HG03575 (cell line): ENCODE measurements at regions not wholly inside any gene's neighbourhood (a gene's known extent, or its start where the extent isn't known, plus 50 kb on each side); places are given as distances from the start of the nearest gene placed in this dataset.

Experiments
- ATAC-seq: cut with Tn5 transposase; IDR thresholded peaks from one replicate; pipeline ENCODE4 v1.9.1; 2021; ENCODE audit not compliant: unreplicated experiment, insufficient number of reproducible peaks, low FRiP score; ENCODE audit errors: extremely low read depth

DNA sequence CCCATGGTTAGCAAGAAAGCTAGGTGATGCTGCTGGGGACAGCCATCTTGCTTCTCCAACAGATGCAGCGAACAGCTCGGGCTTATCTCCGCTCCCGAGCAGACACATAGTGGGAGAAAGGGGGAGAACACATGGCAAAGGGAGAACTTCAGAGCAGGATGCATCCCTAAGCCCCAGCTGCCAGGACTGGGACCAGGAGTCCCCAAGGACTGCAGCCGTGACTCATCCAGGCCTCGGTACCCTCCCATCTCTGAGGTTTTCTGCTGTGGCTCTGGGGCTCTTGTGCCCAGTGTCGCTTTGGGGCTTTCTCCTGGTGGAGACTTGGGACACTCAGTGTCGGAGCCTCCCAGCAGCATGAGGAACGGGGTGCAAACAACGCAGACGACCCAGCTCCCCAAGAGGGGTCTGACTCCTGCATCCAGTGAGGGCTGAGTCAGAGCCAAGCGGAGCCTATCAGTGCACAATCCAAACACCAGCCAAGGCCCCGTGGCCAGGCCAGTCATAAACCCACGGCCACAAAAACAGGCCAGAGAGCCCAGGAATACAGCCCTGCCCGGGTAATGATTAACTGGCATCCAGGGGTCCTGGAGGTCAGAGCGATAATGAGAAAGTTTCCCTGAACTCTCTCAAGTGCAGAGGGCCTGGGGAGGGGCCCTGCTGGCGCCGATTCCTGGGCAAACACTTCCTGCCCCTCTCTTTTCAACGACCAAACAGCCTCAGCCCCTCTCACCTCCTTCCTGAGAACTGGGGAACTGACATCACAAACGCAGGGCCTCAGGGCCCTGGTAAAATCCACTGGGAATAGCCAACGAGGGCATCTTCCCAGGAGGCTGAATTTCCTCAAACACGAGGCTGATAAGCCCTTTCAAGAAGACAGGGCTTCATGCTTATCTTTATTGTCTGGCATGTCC lies 202.9 kb downstream of the USP12 start:
- no peak for ATAC-seq

DNA sequence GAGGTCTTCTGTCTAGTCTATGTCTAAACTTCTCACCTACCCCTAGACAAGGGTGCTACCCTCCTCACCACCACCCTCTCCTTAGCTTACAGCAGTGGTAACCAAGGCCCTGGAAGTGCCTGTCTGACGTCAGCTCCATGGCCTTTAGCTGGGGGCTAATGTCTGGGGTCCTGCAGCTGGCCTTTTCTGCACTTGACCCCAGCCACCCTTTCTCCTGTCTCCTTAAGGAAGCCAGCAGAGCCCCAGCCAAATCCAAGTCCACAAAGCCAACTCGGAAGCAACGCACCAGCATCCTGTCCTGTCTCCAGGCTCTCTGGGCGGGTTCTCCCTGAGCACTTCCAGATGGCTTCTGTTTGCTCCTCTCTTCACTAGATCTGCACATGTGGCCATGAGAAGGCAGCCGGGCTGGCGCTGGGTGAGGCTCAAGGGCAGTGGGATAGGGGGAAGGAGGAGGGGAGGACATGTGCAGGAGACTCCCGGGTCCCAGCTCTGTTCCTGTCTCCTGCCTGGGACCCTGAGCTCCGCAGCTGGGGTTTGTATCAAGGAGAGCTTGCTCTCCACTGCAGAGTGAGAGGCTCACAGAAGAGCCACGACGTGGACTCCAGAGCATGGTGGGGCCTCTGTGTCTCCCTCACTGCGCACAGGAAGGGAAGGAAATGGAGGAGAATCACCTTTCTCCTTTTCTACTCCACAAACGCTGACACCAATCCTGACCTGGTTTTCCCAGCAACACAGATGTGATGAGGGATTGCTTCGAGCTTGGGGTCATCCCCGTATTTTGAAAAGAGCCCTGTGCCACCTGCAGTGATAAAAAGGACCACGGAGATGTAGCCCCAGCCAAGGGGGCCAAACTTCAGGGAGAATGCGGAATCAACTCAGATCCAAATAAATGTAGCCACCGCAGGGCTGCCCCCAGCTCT lies 204.2 kb downstream of the USP12 start:
- ATAC-seq = no peak

DNA sequence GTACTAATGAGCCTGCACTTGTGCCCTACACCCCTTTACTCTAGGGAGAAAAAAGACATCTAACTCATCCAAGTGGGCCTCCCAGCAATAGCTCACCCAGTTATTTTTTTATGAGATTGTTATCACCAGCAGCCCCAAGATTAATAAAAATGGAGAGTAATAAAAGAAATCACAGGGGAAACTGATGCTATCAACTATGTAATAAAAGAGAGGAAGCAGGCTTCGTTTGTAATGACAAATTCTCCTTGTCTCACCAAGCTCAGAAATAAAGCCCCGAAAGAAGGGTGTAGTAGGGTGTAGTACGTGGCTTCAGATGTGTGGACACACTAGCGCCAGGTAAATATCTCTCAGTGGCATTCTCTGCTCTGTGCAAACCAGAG lies 204.9 kb downstream of the USP12 start:
- ATAC-seq = no peak

DNA sequence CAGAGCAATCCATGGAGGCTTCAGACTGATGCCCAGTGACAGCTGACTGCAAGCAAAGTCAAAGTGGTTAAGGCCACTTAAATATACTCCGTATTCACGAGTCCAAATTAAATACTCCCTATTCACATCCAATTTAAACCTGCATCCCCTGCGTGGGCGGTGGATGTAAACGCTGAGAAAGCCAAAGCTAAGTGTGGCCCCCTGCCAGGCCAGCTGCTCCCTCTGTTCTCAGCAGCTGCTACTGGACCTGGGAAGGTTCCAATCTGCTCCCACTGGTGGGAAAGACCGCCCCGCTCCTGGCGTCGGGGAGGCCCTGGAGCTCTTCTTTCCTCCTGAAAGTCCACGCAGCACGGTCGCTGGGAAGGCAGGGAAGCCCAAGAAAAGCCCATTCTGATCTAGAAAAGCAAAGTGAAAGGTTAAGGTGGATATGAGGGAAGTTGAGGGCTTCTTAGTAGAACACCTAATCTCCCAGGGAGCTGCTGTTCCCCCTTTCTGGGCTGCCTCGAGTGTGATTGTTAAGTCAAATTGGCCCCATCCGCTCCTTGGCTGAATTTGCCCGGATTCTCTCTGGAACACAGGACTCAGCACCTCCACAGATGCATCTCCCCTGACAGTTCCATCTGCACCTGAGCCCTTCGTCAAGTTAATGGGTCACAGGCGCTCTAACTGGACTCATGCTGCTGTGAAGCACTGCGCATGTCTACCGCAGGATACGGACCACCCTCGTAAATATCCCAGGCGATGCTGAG lies 205.5 kb downstream of the USP12 start:
- ATAC-seq = no peak

DNA sequence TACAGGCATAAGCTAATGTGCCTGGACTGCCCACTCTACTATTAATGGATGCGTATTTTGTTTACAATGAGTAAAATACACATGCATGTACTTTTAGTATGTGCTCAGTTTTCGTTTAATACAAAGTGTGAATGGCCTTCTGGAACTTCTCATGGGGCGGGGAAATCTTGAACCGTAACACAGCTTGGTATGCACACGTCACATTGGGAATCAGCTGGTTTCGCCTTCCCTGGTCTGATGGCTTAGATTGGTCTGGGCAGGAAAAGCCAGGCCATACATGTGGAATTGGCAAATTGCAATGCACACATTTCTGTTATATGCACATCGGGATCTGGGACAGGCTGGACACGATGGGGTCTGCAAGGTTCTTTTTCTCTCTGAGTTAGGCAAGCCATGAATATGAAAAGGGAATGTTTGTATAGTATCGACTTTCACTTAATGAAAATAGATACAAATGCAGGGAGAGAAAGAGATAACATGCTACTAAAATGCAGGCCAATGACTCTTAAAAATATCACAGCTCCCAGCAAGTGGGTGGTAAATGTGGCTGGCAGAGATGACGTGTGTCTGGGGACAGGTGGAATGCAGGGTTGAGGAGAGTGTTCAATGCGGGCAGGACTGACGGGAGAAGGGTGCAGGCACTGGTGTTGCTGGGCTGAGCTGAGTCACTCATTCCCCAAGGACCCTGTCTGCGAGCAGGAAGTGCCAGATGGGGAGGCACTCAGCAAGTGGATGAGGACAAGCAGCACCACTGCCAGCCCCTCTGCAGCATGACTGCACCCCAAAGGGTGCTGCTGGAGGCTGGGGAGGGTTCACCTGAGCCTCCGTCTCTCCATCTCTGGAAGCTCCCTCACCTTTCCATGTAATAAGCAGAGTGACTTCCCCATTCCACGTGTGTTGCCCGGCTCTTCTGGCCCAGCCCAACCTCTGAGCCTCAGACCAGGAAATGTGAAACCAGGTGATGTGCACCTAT lies 204.0 kb upstream of the GPR12 start:
- ATAC-seq = no peak

DNA sequence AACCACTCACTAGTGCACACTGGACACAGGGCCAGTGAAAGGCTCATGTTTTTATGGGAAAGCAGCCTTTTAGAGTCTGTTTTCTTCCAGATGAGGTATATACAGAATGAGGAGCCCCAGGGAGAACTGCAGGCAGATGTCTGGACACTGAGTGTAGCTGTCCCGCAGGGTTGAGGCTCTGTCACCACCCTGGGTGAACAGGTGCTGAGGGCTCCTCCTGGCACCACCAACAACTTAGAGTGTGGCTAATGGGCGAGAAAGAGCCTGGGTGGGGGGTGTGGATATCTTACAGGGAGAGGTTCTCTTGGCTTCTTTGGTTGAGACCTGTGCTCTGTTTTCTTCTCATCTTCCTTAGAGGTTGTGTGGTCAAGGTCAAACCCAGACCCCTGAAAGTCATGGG lies 202.1 kb upstream of the GPR12 start:
- no peak for ATAC-seq

DNA sequence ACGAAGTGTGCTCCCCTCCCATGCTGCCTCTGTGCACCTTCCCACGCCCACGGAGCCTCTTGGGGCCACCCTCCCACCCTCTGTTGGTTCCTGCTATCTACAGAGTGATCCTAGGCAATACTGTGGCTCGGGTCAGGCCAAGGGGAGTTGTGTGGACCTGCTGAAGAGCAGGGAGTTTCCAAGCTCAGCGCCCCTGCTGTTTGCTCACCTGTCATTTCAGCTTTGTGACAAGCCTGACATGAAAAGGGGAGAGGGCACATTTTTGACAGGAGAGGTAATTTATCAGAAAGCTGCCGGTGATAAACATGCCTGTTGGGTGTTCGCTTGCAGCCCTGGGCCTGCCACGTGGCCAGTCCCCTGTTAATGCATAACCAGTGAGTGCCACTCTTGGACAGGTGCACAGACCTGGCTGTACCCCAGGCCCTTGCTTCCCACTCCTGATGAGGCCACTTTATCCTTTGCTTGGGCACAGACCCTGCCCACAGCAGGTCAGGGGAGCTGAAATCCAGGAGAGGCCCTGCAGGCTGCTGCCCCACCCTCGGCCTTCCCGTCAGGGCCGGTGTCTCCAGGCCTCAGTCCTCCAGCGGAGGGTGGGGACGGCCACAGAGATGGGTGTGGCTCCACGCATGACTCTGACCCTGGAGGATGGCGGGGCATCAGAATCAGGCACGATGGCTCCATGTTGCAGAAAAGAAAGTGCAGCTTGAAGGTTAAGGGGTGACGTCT lies 201.5 kb upstream of the GPR12 start:
- ATAC-seq = no peak

DNA sequence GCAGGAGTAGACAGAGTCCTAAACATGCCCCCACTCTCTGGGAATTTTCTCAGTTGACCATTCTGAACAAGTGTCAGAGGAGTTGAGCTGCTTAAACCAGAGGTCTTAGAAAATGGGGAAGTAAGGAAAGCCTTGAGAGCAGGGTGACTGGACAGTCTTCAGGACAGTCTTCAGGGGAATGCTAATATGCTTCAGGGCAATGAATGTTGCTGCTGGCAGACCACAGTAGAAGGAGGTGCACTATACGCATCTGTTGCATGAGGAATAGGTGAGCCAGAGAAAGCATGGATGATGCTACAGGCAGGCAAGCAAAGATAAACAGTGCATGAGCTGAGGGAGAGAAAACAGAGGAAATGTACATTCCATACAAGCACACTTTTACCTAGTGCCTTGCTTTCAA lies 196.6 kb upstream of the GPR12 start:
- ATAC-seq = no peak

DNA sequence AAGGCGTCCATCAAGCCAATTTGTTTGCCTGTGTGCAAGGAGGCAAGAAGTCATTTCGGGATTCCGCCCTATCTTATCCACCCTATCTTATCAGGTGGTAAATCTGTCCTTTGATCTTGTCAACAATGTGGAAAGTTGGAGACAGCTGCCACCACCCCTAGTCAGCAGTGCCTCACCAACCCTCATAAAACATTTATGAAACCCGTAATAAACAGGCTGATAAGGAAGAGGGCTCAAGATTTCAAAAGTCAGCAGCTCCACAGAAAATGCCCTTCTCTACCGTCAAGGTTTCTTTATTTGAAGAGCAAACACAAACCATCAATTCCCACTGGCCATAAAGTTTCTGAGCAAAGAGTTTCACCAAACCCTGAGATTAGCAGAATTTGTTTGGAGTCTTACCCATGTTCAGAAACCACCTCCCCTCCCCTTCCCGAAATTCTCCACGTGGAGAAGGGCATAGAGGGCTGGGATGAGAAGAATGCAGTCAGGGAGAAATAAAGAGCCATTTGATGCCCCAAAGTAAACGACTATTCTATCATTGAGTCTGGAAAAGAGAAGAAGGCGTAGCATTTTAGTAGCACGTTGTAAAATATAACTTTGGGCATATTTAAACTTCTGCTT lies 196.0 kb upstream of the GPR12 start:
- no peak for ATAC-seq

DNA sequence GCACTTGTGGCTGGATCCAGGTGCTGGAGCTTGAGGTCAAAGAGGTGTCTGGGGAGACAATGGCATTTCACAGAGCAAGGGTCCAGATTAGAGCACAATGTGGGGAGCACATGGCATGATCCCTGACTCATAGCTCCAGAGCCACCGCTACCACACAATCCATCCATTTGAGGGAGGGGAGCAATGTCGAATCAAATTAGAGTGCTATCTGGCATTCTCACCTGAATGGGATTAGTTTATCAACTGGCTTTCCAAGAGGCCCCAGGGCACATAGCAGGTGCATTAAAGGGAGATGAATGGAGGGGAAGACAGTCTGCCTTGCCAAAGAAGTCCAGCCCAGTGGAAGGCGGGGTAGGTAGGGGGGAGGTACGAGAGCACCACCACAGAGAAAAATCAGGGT lies 194.4 kb upstream of the GPR12 start:
- ATAC-seq = no peak

DNA sequence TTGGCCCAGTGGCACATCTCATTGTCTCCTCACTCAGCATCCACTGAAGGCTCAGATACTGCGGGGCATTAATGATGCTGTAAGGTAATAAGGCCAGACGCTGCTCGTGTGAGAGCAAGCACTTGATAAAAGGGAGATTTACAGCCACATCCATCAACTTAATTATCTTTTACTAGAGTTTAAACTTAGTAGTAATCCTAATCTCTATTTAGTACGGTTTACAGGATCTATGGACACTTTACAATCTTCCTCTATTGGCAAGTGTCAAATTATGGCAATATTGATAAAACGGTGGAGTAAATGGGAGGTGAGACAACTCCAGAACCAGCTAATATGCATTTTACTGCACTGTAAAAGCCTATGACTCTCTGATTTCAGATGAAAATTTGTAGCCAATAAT lies 192.7 kb upstream of the GPR12 start:
- ATAC-seq = no peak

DNA sequence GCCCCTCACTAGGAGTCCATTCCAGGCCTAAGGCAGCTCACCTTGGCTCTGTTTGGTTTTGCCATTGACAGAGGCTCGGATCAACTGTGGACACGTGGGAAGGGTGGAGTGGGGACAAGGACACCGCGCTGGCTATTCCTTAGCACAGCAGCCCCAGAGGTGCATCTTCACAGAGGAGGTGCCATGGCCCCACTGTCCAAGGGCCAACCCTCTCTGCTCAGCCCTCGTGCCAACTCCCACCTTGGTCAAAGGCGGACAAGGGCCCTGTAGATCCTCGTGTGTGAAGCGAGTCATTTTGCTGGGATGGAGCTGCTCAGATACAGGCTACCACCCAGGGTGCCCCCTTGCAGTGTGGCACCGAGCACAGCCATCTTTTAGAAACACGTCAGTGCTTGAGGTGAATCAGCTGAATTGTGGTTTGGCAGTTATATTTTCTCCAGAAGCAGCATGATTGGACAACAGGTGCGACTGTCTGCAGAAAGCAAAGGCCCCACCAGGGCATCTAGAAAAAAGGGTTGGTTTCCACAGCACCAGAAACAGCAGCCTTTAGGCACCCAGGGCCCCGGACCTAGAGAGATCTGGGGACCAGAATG lies 192.1 kb upstream of the GPR12 start:
- ATAC-seq = no peak

DNA sequence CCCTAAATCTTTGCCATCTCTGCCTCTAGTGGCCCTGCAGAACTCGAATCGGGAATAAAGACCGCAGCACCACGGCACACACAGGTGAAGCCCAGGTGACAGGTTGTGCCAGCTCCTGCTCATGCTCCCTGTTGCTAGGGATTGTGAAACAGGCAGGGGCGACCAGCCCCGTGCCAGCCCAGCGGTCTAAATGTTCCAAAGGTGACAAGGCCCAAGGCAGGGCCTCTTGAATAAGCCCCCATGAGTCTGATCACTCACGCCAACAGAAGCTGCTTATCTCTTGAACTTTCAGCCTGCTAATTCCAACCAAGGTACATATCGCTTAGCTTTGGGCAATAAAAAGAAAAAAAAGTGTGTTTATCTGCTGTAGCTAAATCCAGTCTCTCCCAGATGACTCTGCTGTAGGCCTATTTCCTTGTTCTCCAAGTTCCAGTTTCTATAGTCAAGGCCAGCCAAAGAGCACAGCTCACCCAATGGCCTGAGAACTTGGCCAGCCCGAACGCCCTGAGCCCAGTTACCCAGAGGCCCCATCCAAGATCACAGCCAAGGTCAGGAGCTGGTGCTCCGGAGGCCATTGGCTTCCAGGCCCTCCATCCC lies 191.1 kb upstream of the GPR12 start:
- no peak for ATAC-seq

DNA sequence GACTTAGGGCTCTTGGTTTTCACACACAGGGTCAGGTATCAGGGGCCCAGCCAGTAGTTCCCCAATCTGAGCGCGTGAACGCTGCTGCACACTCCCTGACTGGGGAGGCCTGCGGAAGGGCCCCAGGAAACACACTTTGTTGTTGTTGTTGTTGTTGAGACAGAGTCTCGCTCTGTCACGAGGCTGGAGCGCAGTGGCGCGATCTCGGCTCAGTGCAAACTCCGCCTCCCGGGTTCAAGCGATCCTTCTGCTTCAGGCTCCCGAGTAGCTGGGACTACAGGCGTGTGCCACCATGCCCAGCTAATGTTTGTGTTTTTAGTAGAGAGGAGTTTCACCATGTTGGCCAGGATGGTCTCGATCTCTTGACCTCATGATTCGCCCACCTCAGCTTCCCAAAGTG lies 190.4 kb upstream of the GPR12 start:
- no peak for ATAC-seq

DNA sequence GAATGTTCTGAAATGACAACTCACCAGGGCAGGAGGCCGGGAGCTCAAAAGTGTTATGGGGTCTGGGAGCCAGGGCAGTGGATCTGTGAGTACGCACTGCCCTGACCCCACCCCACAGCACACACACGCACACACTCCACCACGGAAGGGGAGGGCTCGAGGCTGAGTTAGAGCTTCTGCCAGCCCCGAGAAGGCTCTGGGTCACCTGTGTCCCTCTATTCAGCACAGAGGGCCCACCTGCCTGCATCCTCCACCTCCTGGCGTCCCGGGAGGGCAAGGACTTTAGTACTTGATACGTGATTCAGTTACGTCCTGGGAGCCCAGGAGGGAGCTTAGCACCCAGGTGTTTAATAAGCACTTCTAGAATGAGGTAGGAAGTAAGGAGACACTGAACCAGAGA lies 190.0 kb upstream of the GPR12 start:
- no peak for ATAC-seq

DNA sequence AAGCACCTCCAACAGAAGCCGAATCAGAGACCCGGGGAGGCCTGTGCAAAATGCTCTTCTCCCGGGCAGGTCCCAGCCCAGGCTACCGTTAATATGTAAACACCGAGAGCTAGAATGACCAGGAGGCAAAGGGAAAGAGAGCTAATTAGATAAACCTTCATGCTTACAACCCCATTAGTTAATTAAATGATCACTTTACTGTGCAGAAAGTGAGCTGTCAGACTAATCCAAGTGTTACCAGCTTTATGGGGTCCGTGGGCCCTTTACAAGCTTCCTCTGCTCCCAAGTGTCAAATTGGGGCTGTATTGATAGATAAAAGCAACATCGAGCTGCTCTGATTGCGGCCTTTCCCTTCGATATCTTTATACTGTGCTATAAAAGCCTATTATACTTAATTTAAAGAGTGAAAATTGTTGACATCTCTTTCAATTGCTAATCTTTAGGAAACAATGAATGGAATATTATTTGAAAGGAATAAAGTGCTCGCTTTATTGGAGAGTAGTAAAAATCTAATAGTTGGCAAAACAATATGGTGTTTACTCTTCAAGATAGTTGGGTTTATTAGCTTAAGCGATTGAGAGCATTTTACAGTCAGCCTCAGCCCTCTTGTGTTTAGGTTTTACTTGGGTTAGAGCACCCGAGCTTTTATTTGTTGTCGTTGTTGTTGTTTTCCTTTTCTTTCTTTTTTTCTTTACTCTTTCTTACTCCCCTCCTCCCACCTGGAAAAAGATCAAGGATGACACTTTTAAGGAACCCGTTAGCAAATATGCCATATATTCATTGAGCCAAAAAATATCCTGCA lies 189.3 kb upstream of the GPR12 start:
- no peak for ATAC-seq
